Epithelial cell of proximal tubule (primary cell): ENCODE measurements at regions not wholly inside any gene's neighbourhood (a gene's known extent, or its start where the extent isn't known, plus 50 kb on each side); places are given as distances from the start of the nearest gene placed in this dataset.
"Not testable (repeated sequence)": the region's sequence is repeated elsewhere in the genome, so short reads cannot be mapped to it uniquely, and the experiment has no call there.

Source experiments
- DNase-seq: peaks from one replicate; pipeline ENCODE4 v3.0.0-alpha.2; 2011; ENCODE audit warnings: low read depth
- H3K4me3 ChIP-seq: 2 replicates; pipeline ENCODE4 v1.5.1; 2011; ENCODE audit warnings: low read depth, mild to moderate bottlenecking, low read length
- CTCF ChIP-seq: conservative IDR thresholded peaks from 2 replicates; pipeline ENCODE4 v1.5.1; 2012; ENCODE audit warnings: low read depth, mild to moderate bottlenecking, low read length

- TF ChIP-seq CTCF: peak; percentile 41
- peak overlapping the region; percentile 23 for H3K4me3 ChIP-seq
- DNase-seq: not testable (repeated sequence)
Observed at GRCh38 chr22:23433127-23434005, 146.7 kb downstream of the IGLL1 start.

GRCh38 chr22:23432719-23433118, 147.4 kb downstream of the IGLL1 start:
- not testable (repeated sequence) for H3K4me3 ChIP-seq, DNase-seq

GRCh38 chr22:23431337-23432072, 148.6 kb downstream of the IGLL1 start:
- no peak overlapping the region for H3K4me3 ChIP-seq
- no peak for TF ChIP-seq CTCF
- DNase-seq: no peak

GRCh38 chr22:23424551-23425068, 155.5 kb downstream of the IGLL1 start:
- not testable (repeated sequence) for DNase-seq, H3K4me3 ChIP-seq

GRCh38 chr22:23424031-23424430, 156.1 kb downstream of the IGLL1 start:
- no peak for DNase-seq
- H3K4me3 ChIP-seq: no peak overlapping the region
- TF ChIP-seq CTCF: no peak

- not testable (repeated sequence) for H3K4me3 ChIP-seq, DNase-seq
Observed at GRCh38 chr22:23422281-23422680, 157.8 kb downstream of the IGLL1 start.

GRCh38 chr22:23421300-23421699, 158.8 kb downstream of the IGLL1 start:
- H3K4me3 ChIP-seq, DNase-seq: not testable (repeated sequence)

GRCh38 chr22:23419931-23420330, 160.2 kb downstream of the IGLL1 start:
- no peak overlapping the region for H3K4me3 ChIP-seq
- no peak for TF ChIP-seq CTCF
- no peak for DNase-seq

- no peak overlapping the region for H3K4me3 ChIP-seq
- no peak for DNase-seq
- no peak for TF ChIP-seq CTCF
Observed at GRCh38 chr22:23419171-23419570, 160.9 kb downstream of the IGLL1 start.
